GM12874 (cell line): ENCODE measurements at regions not wholly inside any gene's neighbourhood (a gene's known extent, or its start where the extent isn't known, plus 50 kb on each side); places are given as distances from the start of the nearest gene placed in this dataset.

ENCODE experiments used
- TF ChIP-seq, protein P1 (sequence below): IDR thresholded peaks from 2 replicates; pipeline ENCODE4 v1.5.1; 2011; ENCODE audit warnings: low read depth, mild to moderate bottlenecking, control low read depth, low read length, moderate library complexity; ENCODE audit not compliant: insufficient read depth

DNA sequence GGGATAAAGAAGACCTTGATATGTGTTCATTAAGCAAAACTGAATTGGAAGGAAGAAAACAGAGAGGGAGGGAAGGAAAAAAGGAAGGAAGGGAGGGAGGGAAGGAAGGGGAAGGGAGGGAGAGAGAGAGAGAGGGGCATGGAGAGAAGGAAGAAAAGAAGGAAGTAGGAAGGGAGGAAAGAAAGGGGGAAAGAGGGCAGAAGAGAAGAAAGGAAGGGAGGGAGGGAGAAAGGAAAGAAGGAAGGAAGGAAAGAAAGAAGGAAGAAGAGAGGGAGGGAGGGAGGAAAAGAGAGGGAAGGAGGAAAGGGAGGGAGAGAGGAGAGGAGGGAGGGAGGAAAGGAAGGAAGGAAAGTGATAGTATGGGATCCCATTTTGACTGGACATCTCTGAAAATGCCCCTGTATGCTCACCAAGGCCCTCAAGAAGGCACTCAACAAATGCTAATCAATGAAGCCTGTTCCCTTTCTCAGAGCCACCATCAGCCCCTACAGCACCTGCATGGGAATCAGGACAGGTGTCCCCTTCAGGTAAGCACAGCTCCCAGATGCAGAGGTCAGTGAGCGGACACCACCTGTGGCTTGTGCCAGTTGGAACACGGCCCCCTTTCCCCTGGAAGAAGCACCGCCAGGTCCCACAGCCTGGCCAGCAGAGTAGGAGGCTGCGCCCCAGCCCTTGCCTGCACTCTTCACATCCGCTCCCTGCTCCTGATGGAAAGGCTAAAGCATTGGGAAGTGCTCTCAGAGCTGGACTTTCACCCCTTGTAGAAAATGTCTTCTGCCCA, 161.4 kb upstream of the DIO3 start:
- TF ChIP-seq, protein P1, sequence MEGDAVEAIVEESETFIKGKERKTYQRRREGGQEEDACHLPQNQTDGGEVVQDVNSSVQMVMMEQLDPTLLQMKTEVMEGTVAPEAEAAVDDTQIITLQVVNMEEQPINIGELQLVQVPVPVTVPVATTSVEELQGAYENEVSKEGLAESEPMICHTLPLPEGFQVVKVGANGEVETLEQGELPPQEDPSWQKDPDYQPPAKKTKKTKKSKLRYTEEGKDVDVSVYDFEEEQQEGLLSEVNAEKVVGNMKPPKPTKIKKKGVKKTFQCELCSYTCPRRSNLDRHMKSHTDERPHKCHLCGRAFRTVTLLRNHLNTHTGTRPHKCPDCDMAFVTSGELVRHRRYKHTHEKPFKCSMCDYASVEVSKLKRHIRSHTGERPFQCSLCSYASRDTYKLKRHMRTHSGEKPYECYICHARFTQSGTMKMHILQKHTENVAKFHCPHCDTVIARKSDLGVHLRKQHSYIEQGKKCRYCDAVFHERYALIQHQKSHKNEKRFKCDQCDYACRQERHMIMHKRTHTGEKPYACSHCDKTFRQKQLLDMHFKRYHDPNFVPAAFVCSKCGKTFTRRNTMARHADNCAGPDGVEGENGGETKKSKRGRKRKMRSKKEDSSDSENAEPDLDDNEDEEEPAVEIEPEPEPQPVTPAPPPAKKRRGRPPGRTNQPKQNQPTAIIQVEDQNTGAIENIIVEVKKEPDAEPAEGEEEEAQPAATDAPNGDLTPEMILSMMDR = no peak

DNA sequence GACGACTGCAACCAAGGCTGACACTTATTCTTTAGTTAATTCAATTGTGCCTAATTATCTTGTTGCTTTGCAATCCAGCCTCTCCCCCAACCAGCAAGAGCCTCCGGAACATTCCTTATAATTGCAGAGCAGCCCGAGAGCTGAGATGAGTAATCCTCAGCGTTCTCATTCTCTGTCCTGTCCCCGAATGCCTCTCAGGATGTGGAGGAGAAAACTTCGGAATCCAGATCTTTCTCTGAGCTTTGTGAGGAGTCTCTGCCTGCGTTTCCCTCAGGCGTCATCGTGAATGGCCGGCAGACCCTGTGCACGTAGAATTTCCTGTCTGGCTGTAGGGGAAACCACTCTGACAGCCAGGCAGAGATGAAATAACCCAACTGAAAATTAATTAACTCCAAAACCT, 160.5 kb upstream of the DIO3 start:
- TF ChIP-seq, protein P1 = no peak

DNA sequence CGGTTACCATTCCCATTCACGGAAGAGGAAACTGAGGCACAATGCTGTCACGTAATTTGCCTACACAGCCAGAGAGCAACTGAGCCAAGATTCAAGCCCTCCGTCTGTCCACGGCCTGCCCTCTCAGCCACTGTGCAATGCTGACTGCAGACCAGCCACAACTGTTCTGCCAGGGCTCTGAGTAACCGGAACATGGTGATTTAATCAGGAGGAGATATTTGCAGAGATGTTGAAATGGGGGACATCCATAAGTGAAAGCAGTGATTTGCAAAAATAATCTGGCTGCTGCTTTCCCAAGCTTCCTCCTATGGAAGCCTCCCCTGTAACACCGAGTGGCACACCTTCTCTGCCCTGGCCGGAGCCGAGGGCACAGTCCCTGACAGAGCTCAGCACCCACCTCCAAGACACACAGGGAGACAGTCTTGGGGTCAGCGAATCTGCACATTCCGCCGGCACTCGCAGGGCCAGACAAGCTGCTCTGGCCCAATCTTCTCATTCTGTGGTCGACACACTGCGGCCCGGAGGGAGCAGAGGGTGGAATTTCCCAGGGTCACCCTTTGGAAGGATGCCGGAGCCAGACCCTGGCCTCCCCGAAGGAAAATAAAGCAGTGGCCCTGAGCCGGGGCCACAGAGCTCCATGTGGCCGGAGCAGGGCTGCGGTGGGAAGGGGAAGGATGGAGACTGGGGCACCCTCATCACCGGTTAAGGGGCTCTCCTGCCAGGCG, 158.2 kb upstream of the DIO3 start:
- TF ChIP-seq, protein P1 = no peak

DNA sequence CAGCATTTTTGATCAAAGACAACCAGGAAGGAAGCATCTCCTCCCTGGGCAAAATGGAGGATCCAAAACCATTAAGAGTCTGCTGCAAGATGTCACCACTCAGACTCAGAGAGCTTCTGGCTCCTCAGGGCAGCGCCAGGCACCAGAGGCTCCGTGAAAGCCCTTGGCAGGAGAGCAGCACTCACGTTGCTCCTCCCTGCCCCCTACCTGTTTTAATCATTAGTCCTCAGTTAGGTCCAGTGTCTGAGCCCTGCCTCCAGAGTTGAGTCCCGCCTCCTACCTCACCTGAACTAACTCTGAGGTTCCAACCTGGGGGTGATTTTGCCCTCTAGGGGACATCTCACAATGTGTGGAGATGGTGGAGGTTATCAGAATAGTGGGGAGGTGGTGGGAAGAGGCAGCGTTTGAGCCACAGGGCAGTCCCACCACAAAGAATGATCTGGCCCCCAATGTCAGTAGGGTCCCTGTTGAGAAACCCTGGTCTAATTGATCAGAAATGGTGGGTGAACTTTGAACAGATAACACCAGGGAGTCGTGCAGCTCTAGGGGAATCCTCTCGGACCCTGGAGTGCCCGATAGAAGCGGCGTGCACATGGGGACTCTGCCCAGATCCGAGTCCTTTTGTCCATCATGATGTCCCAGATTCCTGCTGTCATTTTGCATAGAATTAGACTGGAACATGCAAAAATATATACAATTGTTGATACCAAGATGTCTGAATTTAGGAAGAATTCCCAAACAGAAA, 156.7 kb upstream of the DIO3 start:
- TF ChIP-seq, protein P1 = no peak

DNA sequence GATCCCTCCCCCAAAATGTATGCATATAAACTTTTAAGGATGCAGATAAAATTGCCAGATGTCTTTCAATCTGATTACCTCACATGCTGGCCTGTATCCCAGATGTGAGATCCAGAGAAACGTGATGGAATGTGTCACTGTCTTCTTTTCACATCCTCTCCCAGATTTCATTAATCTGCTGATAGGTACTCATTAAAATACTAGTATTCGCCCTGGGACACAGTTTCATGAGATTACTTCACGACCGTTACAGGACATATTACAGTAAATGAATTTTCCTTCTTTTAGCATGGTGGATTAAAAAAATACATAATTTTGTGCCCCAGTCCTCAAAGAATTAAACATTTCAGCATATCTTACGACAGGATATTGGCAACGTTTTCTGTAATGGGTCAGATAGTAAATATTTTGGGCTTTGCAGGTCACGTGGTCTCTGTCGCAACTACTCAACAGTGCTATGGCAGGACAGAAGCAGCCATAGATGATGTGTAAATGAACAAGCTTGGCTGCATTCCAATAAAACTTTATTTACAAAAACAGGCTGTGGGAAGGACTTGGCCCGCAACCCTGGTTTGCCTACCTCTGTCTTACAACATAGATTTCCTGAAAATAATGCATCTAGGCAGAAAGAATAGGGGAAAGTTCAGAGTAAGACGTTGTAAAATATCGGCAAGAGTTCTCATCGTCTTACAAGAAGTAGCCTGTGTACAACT, 156.0 kb upstream of the DIO3 start:
- TF ChIP-seq, protein P1 = no peak

DNA sequence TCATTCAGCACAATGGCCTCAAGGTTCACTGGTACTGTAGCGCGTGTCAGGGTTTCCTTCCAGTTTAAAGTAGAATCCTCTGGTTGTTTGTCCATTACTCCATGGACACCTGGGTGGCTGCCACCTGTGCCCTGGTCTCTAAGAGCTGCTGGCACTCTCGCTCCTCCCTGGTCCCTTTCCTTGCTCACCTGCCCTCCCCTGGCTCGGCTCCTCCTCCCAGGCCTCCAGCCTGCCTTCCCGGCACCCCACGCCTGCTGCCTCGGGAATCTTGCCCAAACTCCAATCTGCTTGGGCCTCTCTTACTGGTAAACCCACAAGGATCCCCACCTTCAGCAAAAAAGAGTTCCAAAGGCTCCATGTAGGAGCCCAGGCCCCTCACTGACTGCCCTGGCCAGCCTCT, 154.4 kb upstream of the DIO3 start:
- TF ChIP-seq, protein P1 = no peak
